CD4-positive, alpha-beta T cell treated with Interleukin-1 beta for 1 hour (primary cell): ENCODE measurements at regions not wholly inside any gene's neighbourhood (a gene's known extent, or its start where the extent isn't known, plus 50 kb on each side); places are given as distances from the start of the nearest gene placed in this dataset.
"Not testable (repeated sequence)": the region's sequence is repeated elsewhere in the genome, so short reads cannot be mapped to it uniquely, and the experiment has no call there.

Source experiments
- DNase-seq, 2 donors: peaks; one replicate each; pipeline ENCODE4 v3.0.0-alpha.2; 2020 to 2022

- no peak for DNase-seq
Measured at GRCh38 chr6:4366635-4367395, 231.4 kb upstream of the ECI2 start.

GRCh38 chr6:4365686-4366085 is 230.3 kb upstream of the ECI2 start:
- DNase-seq, result no peak

DNA sequence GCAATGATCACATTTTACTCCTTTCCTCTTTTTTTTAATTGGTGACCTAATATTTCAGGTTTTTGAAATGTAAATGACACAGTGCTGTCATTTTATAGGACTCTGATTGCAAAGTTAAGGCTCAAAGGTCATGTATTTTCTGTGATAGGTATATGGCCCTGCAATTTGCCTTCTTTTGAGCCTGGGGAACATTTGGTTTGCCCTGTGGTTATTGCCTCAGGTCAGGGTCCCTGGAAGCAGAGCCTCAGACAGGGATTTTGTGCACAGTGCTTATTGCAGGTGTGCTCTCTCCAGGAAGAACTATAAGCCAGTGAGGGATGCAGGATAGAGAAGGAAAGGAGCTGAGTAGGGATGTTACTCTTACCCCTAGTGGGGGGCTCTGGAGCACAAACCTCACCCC is 229.3 kb upstream of the ECI2 start:
- no peak for DNase-seq

DNA sequence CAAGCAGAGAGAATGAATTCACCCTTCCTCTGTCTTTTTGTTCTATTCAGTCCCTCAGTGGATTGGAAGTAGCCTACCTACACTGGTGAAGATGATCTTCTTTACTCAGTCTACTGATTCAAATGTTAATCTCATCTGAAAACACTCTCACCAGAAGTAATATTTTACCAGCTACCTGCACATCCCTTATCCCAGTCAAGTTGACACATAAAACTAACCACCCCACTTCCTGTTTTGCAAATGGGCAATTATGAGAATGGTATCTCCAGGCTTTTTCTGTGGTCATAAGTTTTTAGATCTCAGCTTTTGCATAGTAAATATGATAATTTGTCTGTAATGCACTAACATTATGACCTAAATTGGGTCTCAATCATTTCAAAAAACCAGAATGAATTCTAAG is 228.8 kb upstream of the ECI2 start:
- DNase-seq, result no peak

- no peak for DNase-seq
Measured at GRCh38 chr6:4363656-4364055, 228.3 kb upstream of the ECI2 start.

DNA sequence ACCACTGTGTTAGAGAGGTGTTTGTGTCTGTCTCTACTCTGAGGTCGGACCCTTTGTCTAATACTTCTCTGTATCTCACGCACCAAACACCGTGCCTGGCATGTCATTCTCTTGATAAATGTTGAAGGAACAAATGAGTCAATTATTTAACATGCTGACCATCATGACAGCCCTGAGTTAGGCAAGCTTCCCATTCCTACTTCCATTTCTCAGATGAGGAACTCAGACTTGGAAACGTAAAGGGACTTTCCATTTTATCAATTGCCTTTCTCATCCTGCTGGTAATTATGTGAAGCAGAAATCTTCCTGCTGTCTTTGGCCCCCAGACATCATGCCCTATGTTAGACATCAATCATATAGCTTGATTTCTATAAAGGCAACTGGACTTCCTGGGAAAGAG is 227.0 kb upstream of the ECI2 start:
- no peak for DNase-seq

DNA sequence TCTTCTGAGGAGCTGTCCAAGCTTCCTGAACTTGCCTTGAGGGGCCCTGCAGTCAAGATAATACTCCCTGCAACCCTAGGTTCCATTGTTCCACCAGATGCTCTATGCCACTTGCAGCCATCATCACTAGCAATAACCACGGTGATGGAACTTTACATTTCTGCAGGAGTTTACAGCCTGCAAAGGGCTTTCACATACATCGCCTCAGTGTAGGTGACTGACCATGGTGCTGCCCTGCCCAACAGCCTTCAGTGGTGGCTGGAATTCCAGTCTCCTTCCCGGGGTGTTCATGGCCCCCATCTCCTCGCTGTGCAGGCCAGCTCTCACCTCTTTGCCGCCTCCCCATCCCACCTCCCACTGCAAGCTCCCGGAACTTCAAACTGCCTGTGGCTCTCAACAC is 225.5 kb upstream of the ECI2 start:
- DNase-seq, result no peak

- no peak for DNase-seq
Measured at GRCh38 chr6:4359108-4359730, 223.8 kb upstream of the ECI2 start.

DNA sequence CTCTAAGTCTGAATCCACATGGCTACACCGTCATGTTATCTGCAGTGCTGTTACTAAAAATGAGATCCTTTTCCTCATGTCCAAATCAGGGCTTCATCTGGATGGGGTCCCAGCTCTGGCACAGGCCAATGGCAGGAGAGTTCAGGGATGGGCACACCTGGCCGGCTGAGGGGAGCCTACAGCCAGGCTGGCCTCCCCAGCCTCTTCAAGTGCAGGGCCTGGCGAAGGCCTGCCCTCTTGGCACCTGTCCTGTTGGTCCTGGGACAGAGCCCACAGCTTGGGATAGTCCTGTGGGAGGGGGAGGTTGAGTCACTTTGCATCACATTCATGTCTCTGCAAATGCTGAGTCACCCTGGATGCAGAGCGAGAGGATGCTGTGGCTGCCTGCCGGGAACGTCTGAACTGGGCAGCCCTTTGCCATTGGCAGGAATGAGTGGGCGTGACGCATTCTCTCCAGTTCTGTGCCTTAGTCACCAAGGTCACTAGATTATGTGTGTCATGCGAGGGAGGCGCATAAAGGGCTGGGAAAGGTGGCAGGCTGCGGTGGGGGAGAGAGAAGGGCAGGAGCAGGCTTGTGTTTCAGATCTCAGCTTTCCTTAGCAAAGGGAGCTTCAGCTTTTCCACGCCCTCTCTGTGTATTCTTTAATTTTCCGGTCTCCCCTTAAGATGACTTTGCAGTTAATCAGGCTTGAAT is 223.2 kb upstream of the ECI2 start:
- DNase-seq, result no peak

DNA sequence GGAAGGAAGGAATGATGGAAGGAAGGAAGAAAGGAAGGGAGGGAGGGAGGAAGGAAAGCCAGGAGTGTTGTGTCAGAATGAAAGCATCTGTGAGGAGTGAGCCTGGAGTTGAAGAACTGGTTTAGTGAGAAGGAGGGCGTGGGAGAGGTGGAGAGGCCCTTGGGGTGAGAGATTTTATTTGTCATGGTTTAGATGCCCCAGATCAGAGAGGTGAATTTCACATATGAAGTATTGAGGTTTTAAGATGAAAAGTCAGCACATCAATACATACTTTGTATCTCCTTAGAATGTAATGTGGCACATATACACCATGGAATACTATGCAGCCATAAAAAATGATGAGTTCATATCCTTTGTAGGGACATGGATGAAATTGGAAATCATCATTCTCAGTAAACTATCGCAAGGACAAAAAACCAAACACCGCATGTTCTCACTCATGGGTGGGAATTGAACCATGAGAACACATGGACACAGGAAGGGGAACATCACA is 222.3 kb upstream of the ECI2 start:
- DNase-seq, result not testable (repeated sequence)

- DNase-seq, result no peak
Measured at GRCh38 chr6:4356899-4357659, 221.7 kb upstream of the ECI2 start.

DNA sequence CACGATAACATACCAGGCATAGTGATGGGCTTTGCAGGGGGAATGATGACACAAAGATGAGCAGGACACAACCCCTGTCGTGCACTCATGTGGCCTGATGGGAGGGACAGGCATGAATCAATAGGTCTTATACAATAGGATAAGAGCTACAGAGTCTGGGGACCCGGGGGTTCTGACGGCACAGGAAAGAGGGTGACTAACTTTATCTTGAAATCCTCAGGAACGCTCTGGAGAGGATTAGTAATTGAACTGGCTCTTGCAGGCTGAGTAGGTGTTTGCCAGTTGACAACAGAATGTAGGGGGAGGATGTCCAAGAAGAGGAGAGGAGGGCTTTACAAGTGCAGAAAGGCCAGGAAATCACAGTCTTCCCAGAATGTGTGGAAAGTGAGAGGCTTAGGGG is 219.9 kb upstream of the ECI2 start:
- no peak for DNase-seq

GRCh38 chr6:4354181-4354580 is 218.8 kb upstream of the ECI2 start:
- DNase-seq, result no peak

- no peak for DNase-seq
Measured at GRCh38 chr6:4352731-4353130, 217.4 kb upstream of the ECI2 start.

DNA sequence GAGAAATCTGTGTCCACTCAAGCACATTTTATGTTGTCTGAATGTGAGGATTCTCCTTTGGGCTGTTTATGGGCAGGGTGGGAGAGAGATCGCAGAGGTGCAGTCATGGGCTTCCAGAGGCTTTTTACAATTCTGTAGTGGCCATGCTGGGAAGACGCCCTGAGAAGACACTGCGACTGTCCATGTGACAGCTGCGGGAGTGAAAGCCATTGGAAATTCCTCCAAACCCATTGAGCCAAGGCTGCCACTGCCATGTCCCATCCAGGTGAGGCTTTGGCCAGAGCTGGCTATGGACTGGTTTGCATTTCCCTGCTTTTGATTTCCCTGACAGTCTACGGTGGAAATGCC is 216.9 kb upstream of the ECI2 start:
- no peak for DNase-seq

DNA sequence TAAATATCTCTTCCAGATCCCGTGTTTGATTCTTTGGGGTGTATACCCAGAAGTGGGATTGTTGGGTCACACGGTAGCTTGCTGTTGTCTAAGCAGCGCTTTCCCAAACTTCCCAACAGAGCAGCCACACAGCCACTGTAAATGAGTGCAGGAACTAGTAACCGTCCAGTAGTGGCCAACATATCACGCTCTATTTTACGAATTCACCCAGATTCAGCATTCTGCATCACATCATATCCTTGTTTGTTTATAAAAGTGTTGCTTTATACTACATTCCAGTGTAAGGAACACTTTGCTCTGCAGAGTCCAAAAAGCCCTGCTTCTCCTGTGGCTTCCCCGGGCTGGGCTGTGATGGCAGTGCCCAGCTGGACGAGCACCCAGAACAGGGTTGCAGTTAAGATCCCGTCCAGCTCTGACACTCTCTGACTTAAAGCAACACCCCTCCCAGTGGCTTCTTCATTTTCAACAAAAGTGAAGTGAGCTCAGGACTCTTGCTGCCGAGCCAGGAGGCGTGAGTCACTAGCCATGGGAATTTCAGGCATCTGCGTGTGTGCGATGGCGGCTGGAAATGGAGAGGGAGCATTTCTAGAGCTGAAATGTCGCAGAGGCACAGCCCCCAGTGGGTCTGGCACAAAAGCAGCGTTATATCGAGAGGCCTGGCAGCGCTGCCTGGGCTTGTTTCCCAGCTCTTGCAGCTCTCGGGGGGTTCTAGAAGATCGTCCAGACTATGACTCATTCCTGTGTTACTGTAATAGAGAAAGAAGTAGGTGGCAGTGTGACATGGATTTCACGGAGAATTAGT is 216.3 kb upstream of the ECI2 start:
- DNase-seq, result no peak

GRCh38 chr6:4350567-4351519 is 215.5 kb upstream of the ECI2 start:
- no peak for DNase-seq

DNA sequence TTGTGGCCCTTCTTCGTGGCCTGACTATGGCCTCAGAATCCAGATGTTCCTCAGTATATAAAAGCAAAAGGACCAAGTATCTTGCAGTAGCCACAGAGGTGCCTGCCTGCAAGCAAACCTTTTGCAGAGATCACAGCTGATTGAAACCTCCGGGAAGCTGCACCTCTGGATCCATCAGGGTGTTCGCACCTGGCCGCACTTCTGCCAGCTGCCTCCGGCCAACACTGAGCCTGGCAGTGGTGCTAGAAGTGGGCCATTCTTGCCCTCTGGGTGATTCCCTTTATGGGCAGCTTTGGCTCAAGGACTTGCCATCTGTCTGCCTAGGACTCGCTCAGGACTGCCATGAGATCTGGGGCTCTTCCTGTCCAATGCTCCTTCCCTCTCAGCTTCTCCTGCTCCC is 214.6 kb upstream of the ECI2 start:
- no peak for DNase-seq

GRCh38 chr6:4349323-4349722 is 213.9 kb upstream of the ECI2 start:
- DNase-seq, result no peak

- no peak for DNase-seq
Measured at GRCh38 chr6:4348462-4349112, 213.2 kb upstream of the ECI2 start.

DNA sequence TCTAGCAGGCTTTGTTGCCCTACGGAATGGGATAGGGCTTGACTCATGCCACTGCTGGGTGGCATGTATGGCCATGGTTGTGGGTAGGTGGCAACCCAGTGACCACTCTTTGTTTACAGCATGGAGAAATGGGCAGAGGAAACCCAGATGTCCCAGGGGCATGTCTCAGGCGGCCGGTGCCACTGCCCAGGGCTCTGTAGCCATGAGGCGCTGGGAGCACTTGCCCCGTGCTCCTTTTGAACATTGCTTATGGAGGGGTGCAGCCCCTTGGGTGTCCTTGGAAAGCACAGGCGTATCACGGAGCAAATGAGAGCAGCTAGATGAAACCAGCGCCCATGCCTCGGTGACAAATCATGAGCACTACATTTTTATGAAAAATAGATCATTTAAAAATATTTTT is 212.5 kb upstream of the ECI2 start:
- no peak for DNase-seq
